ENCODE measurements at regions not wholly inside any gene's neighbourhood (a gene's known extent, or its start where the extent isn't known, plus 50 kb on each side); places are given as distances from the start of the nearest gene placed in this dataset.

GRCh38 chr5:136890431-136891148 is 525.2 kb upstream of the TRPC7 start:
- H3K4me2 ChIP-seq (ENCODE audit: low read length) = no peak overlapping the region
- no peaks in the 10 kb centered on the region for H3K9me3 ChIP-seq (ENCODE audit: low read length)
- no peaks in the 10 kb centered on the region for H3K36me3 ChIP-seq (ENCODE audit: insufficient read depth, low read length)
- H3K4me3 ChIP-seq (ENCODE audit: low read length) = no peak overlapping the region
- TF ChIP-seq TAF1 (IDR thresholded peaks at IDR 0.05; ENCODE audit: low read depth) (no peak), CTCF (IDR thresholded peaks at IDR 0.05; ENCODE audit: poor library complexity, severe bottlenecking) (no peak), MXI1 (conservative IDR thresholded peaks at IDR 0.05; ENCODE audit: poor library complexity, severe bottlenecking) (no peak), POLR2AphosphoS5 (IDR thresholded peaks at IDR 0.05) (no peak), EZH2 (IDR thresholded peaks at IDR 0.05; ENCODE audit: borderline replicate concordance, insufficient read depth, low read length, poor library complexity, severe bottlenecking) (no peak), RAD21 (conservative IDR thresholded peaks at IDR 0.05) (no peak), SMC3 (conservative IDR thresholded peaks at IDR 0.05; ENCODE audit: poor library complexity) (no peak), REST (IDR thresholded peaks at IDR 0.05; ENCODE audit: borderline replicate concordance) (no peak), EP300 (conservative IDR thresholded peaks at IDR 0.05; ENCODE audit: poor library complexity, severe bottlenecking) (no peak)
- no peak overlapping the region for H3K9ac ChIP-seq (ENCODE audit: low read length)
- H3K79me2 ChIP-seq (replicated peaks; ENCODE audit: insufficient read depth, low read length) = no peaks in the 10 kb centered on the region
- no peak overlapping the region for H2AFZ ChIP-seq (ENCODE audit: low read depth, low read length)
- no peaks in the 10 kb centered on the region for H3F3A ChIP-seq (ENCODE audit: insufficient read depth, low read length, poor library complexity, severe bottlenecking)
- H3K9me2 ChIP-seq (ENCODE audit: insufficient read depth, low read length) = no peaks in the 10 kb centered on the region
- no peaks in the 10 kb centered on the region for H3K27me3 ChIP-seq (ENCODE audit: insufficient read depth, low read depth, low read length)
- H4K20me1 ChIP-seq (ENCODE audit: insufficient read depth) = no peaks in the 10 kb centered on the region
- no peak overlapping the region for H3K27ac ChIP-seq (ENCODE audit: low read length)

GRCh38 chr5:136886608-136887007 is 521.3 kb upstream of the TRPC7 start:
- Histone ChIP-seq H3K27me3 (ENCODE audit: insufficient read depth, low read depth, low read length) (no peaks in the 10 kb centered on the region), H2AFZ (ENCODE audit: low read depth, low read length) (no peak overlapping the region), H3K9me2 (ENCODE audit: insufficient read depth, low read length) (no peaks in the 10 kb centered on the region), H4K20me1 (ENCODE audit: insufficient read depth) (no peaks in the 10 kb centered on the region), H3K9me3 (ENCODE audit: low read length) (no peaks in the 10 kb centered on the region), H3K36me3 (ENCODE audit: insufficient read depth, low read length) (no peaks in the 10 kb centered on the region), H3K9ac (ENCODE audit: low read length) (no peak overlapping the region), H3F3A (ENCODE audit: insufficient read depth, low read length, poor library complexity, severe bottlenecking) (no peaks in the 10 kb centered on the region), H3K27ac (ENCODE audit: low read length) (no peak overlapping the region), H3K79me2 (replicated peaks; ENCODE audit: insufficient read depth, low read length) (no peaks in the 10 kb centered on the region), H3K4me2 (ENCODE audit: low read length) (no peak overlapping the region), H3K4me3 (ENCODE audit: low read length) (no peak overlapping the region)
- TF ChIP-seq RAD21 (conservative IDR thresholded peaks at IDR 0.05) (no peak), CTCF (IDR thresholded peaks at IDR 0.05; ENCODE audit: poor library complexity, severe bottlenecking) (no peak), TAF1 (IDR thresholded peaks at IDR 0.05; ENCODE audit: low read depth) (no peak), POLR2AphosphoS5 (IDR thresholded peaks at IDR 0.05) (no peak), EP300 (conservative IDR thresholded peaks at IDR 0.05; ENCODE audit: poor library complexity, severe bottlenecking) (no peak), REST (IDR thresholded peaks at IDR 0.05; ENCODE audit: borderline replicate concordance) (no peak), SMC3 (conservative IDR thresholded peaks at IDR 0.05; ENCODE audit: poor library complexity) (no peak), MXI1 (conservative IDR thresholded peaks at IDR 0.05; ENCODE audit: poor library complexity, severe bottlenecking) (no peak)

Data from neural cell (in vitro differentiated cells).